ENCODE measurements at regions not wholly inside any gene's neighbourhood (a gene's known extent, or its start where the extent isn't known, plus 50 kb on each side); places are given as distances from the start of the nearest gene placed in this dataset.

- intact Hi-C loops (cut with micrococcal nuclease), result loop anchor here (1.0 to 2.0 kb wide), 7 partner anchors 27 to 702 kb away; partner anchors contain the start of gene SIPA1L1
- POLR2A ChIA-PET, result no interaction called here
- Histone ChIP-seq H3K9me1 (replicated peaks; ENCODE audit: control insufficient read depth, extremely low read depth, insufficient read depth, low read length) (no peaks in the 10 kb centered on the region), H3K36me3 (ENCODE audit: control insufficient read depth in 2 of 2, extremely low read depth in 1 of 2, insufficient read depth in 2 of 2, low read length in 2 of 2) (no peaks in the 10 kb centered on the region), H3K9ac (replicated peaks; ENCODE audit: extremely low read depth, insufficient read depth, low read length) (no peak overlapping the region), H3K4me3 (replicated peaks in 1 of 3; ENCODE audit: insufficient read depth in 1 of 3, low read depth in 1 of 3, low read length in 3 of 3) (no peak overlapping the region), H3K4me1 (ENCODE audit: control insufficient read depth, extremely low read depth, insufficient read depth, low read length) (peaks cover 6% of the 10 kb centered on the region), H2AFZ (ENCODE audit: low read depth, low read length) (peak overlapping the region; percentile 63), H3K9me3 (replicated peaks; ENCODE audit: control insufficient read depth, insufficient read depth, low read length) (no peaks in the 10 kb centered on the region), H3K79me2 (ENCODE audit: control insufficient read depth, insufficient read depth, low read length) (no peaks in the 10 kb centered on the region), H3K4me2 (ENCODE audit: insufficient read depth, low read length) (peak overlapping the region; percentile 43), H3K27me3 (ENCODE audit: control insufficient read depth in 2 of 2, insufficient read depth in 2 of 2, low read length in 2 of 2) (no peaks in the 10 kb centered on the region), H4K20me1 (replicated peaks; ENCODE audit: control insufficient read depth, extremely low read depth, insufficient read depth, low read length) (no peaks in the 10 kb centered on the region), H3K27ac (ENCODE audit: insufficient read depth, low read depth, low read length) (no peak overlapping the region)
- no TSS peak for BruUV-seq (replicated peaks)
- FAIRE-seq (peak; percentile 97), DNase-seq (ENCODE audit: low read depth, low spot score) (peak; percentile 89)
- TF ChIP-seq EZH2 (IDR thresholded peaks at IDR 0.05; ENCODE audit: borderline replicate concordance, low read depth, low read length, severe bottlenecking) (no peak), CTCF (IDR thresholded peaks at IDR 0.05; ENCODE audit: extremely low read depth in 1 of 2, insufficient read depth in 1 of 2, low read depth in 1 of 2, low read length in 2 of 2) (peak; percentile 91 to 92)
- dilution Hi-C loops (cut with MboI; ENCODE audit: extremely low pct_ligation_motif_present, low sequenced_read_pairs), result no loop called here
- CTCF ChIA-PET, result interaction anchor here (0.6 to 4.8 kb wide), 77 partner anchors 9 to 848 kb away, joined by 3 to 81 read pairs (median 5); no protein-coding TSS in a partner anchor
Measured at GRCh38 chr14:71753126-71753830, 179.0 kb upstream of the RGS6 start.

GRCh38 chr14:71753976-71754375 lies 178.3 kb upstream of the RGS6 start:
- FAIRE-seq (no peak), DNase-seq (ENCODE audit: low read depth, low spot score) (no peak)
- no TSS peak for BruUV-seq (replicated peaks)
- intact Hi-C loops (cut with micrococcal nuclease), result loop anchor here (1.0 to 2.0 kb wide), 7 partner anchors 26 to 703 kb away; partner anchors contain the start of gene SIPA1L1
- H2AFZ ChIP-seq (ENCODE audit: low read depth, low read length), result no peak overlapping the region
- H3K4me3 ChIP-seq (replicated peaks in 1 of 3; ENCODE audit: insufficient read depth in 1 of 3, low read depth in 1 of 3, low read length in 3 of 3), result no peak overlapping the region
- CTCF ChIA-PET, result interaction anchor here (1.0 to 4.8 kb wide), 10 partner anchors 42 to 652 kb away, joined by 3 to 81 read pairs (median 24); no protein-coding TSS in a partner anchor
- H3K36me3 ChIP-seq (ENCODE audit: control insufficient read depth in 2 of 2, extremely low read depth in 1 of 2, insufficient read depth in 2 of 2, low read length in 2 of 2), result no peaks in the 10 kb centered on the region
- H3K4me1 ChIP-seq (ENCODE audit: control insufficient read depth, extremely low read depth, insufficient read depth, low read length), result peaks cover 6% of the 10 kb centered on the region
- no peak overlapping the region for H3K9ac ChIP-seq (replicated peaks; ENCODE audit: extremely low read depth, insufficient read depth, low read length)
- no peak for TF ChIP-seq CTCF (IDR thresholded peaks at IDR 0.05; ENCODE audit: extremely low read depth in 1 of 2, insufficient read depth in 1 of 2, low read depth in 1 of 2, low read length in 2 of 2)
- no peak for TF ChIP-seq POLR2AphosphoS5 (IDR thresholded peaks at IDR 0.05; ENCODE audit: insufficient read depth, low read depth, low read length)
- no peak for TF ChIP-seq EZH2 (IDR thresholded peaks at IDR 0.05; ENCODE audit: borderline replicate concordance, low read depth, low read length, severe bottlenecking)
- no peak overlapping the region for H3K27ac ChIP-seq (ENCODE audit: insufficient read depth, low read depth, low read length)
- no peaks in the 10 kb centered on the region for H4K20me1 ChIP-seq (replicated peaks; ENCODE audit: control insufficient read depth, extremely low read depth, insufficient read depth, low read length)
- H3K79me2 ChIP-seq (ENCODE audit: control insufficient read depth, insufficient read depth, low read length), result no peaks in the 10 kb centered on the region
- H3K4me2 ChIP-seq (ENCODE audit: insufficient read depth, low read length), result no peak overlapping the region
- POLR2A ChIA-PET, result no interaction called here
- no peaks in the 10 kb centered on the region for H3K9me1 ChIP-seq (replicated peaks; ENCODE audit: control insufficient read depth, extremely low read depth, insufficient read depth, low read length)
- H3K27me3 ChIP-seq (ENCODE audit: control insufficient read depth in 2 of 2, insufficient read depth in 2 of 2, low read length in 2 of 2), result no peaks in the 10 kb centered on the region
- dilution Hi-C loops (cut with MboI; ENCODE audit: extremely low pct_ligation_motif_present, low sequenced_read_pairs), result no loop called here
- H3K9me3 ChIP-seq (replicated peaks; ENCODE audit: control insufficient read depth, insufficient read depth, low read length), result no peaks in the 10 kb centered on the region
